ENCODE measurements at regions not wholly inside any gene's neighbourhood (a gene's known extent, or its start where the extent isn't known, plus 50 kb on each side); places are given as distances from the start of the nearest gene placed in this dataset.
"Not testable (repeated sequence)": the region's sequence is repeated elsewhere in the genome, so short reads cannot be mapped to it uniquely, and the experiment has no call there.

DNA sequence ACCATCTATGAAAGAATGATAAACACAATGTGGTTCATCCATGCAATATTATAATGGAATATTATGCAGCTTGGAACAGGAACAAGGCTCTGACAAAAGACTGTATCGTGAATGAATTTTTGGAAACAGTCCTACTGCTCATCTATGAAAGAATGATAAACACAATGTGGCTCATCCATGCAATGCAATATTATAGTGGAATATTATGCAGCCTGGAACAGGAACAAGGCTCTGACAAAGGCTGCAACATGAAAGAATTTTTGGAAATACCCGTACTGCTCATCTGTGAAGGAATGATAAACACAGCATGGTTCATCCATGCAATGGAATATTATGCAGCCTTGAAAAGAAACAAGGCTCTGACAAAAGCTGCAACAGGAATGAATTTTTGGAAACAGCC is 158.8 kb downstream of the CRLF2 start:
- TF ChIP-seq, protein P1, sequence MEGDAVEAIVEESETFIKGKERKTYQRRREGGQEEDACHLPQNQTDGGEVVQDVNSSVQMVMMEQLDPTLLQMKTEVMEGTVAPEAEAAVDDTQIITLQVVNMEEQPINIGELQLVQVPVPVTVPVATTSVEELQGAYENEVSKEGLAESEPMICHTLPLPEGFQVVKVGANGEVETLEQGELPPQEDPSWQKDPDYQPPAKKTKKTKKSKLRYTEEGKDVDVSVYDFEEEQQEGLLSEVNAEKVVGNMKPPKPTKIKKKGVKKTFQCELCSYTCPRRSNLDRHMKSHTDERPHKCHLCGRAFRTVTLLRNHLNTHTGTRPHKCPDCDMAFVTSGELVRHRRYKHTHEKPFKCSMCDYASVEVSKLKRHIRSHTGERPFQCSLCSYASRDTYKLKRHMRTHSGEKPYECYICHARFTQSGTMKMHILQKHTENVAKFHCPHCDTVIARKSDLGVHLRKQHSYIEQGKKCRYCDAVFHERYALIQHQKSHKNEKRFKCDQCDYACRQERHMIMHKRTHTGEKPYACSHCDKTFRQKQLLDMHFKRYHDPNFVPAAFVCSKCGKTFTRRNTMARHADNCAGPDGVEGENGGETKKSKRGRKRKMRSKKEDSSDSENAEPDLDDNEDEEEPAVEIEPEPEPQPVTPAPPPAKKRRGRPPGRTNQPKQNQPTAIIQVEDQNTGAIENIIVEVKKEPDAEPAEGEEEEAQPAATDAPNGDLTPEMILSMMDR (IDR thresholded peaks at IDR 0.05), result not testable (repeated sequence)
- not testable (repeated sequence) for TF ChIP-seq EZH2 (IDR thresholded peaks at IDR 0.05; ENCODE audit: borderline replicate concordance, insufficient read depth, low read depth, low read length, poor library complexity, severe bottlenecking)
